PC-9 (cell line): ENCODE measurements at regions not wholly inside any gene's neighbourhood (a gene's known extent, or its start where the extent isn't known, plus 50 kb on each side); places are given as distances from the start of the nearest gene placed in this dataset.

ENCODE experiments used
- BruUV-seq: library from RNA; stranded (reverse); fragments of 400-500 nt; replicated peaks from 2 replicates; lab custom pipeline; 2021; lab: Mats Ljungman, UMichigan
- CTCF ChIA-PET: fragments of 300-600 bp; sonication (Branson Sonifier 250); formaldehyde crosslinking; loops from one replicate; lab custom pipeline; 2022; ENCODE audit warnings: antibody characterized with exemption; lab: Charles Lee
- POLR2A ChIA-PET: fragments of 300-600 bp; sonication (Branson Sonifier 250); formaldehyde crosslinking; loops from one replicate; lab custom pipeline; 2022; ENCODE audit warnings: antibody characterized with exemption; ENCODE audit not compliant: unreplicated experiment; lab: Charles Lee
- DNase-seq, 2 experiments: peaks; one replicate each; pipeline versions ENCODE4 v3.0.0 to v3.0.0-alpha.2; 2015 to 2022; ENCODE audit warnings: mixed read lengths in 1 of 2
- H2AFZ ChIP-seq: fragments of 200-600 bp; sonication (generic); 2 replicates; pipeline ENCODE4 v1.8.1; 2017; ENCODE audit warnings: antibody characterized with exemption
- H3F3A ChIP-seq: fragments of 200-600 bp; sonication (generic); 2 replicates; pipeline ENCODE4 v1.8.1; 2017; ENCODE audit warnings: antibody characterized with exemption, mild to moderate bottlenecking, low read depth; ENCODE audit not compliant: insufficient read depth
- H3K27ac ChIP-seq: fragments of 200-600 bp; sonication (generic); 2 replicates; pipeline ENCODE4 v1.6.1; 2016; ENCODE audit warnings: mixed run types
- H3K27me3 ChIP-seq: fragments of 200-600 bp; sonication (generic); 2 replicates; pipeline ENCODE4 v1.6.1; 2016; ENCODE audit warnings: low read depth, mixed run types; ENCODE audit not compliant: insufficient read depth
- H3K36me3 ChIP-seq: fragments of 200-600 bp; sonication (generic); 2 replicates; pipeline ENCODE4 v1.6.1; 2016; ENCODE audit warnings: low read depth, mixed run types
- H3K4me1 ChIP-seq: fragments of 200-600 bp; sonication (generic); replicated peaks from 2 replicates; pipeline ENCODE4 v1.6.1; 2016; ENCODE audit warnings: mixed run types; ENCODE audit not compliant: insufficient read depth
- H3K4me2 ChIP-seq: fragments of 200-600 bp; sonication (generic); 2 replicates; pipeline ENCODE4 v1.6.1; 2017; ENCODE audit warnings: mixed run types
- H3K4me3 ChIP-seq: fragments of 200-600 bp; sonication (generic); 2 replicates; pipeline ENCODE4 v1.6.1; 2016; ENCODE audit warnings: mixed run types
- H3K79me2 ChIP-seq: fragments of 200-600 bp; sonication (generic); 2 replicates; pipeline ENCODE4 v1.6.1; 2017; ENCODE audit warnings: low read depth, mixed run types
- H3K9me2 ChIP-seq: fragments of 200-600 bp; sonication (generic); 2 replicates; pipeline ENCODE4 v1.8.1; 2017; ENCODE audit warnings: mild to moderate bottlenecking; ENCODE audit not compliant: insufficient read depth
- H3K9me3 ChIP-seq: fragments of 200-600 bp; sonication (generic); 2 replicates; pipeline ENCODE4 v1.8.1; 2016; ENCODE audit warnings: low read depth; ENCODE audit not compliant: insufficient read depth
- H4K20me1 ChIP-seq: fragments of 200-600 bp; sonication (generic); 2 replicates; pipeline ENCODE4 v1.8.1; 2017; ENCODE audit not compliant: insufficient read depth
- CTCF ChIP-seq: fragments of 200-600 bp; sonication (generic); conservative IDR thresholded peaks from 2 replicates; pipeline ENCODE4 v1.6.1; 2017; ENCODE audit warnings: mixed run types, antibody characterized with exemption, mild to moderate bottlenecking, moderate library complexity
- EZH2 ChIP-seq: fragments of 200-600 bp; sonication (generic); IDR thresholded peaks from 2 replicates; pipeline ENCODE4 v1.8.0; 2017; ENCODE audit warnings: antibody characterized with exemption, low read depth
- intact Hi-C: fragments of 100-400 bp; cut with micrococcal nuclease; formaldehyde crosslinking; loops from one replicate; pipeline ENCODE4 v1.10.0; 2022; ENCODE audit not compliant: unreplicated experiment

- intact Hi-C loops = no loop called here
Measured at GRCh38 chr22:22130953-22131608, 113.5 kb upstream of the VPREB1 start.

GRCh38 chr22:22129387-22129786 is 115.2 kb upstream of the VPREB1 start:
- Histone ChIP-seq H2AFZ (no peak overlapping the region), H3K4me2 (no peak overlapping the region), H3F3A (no peaks in the 10 kb centered on the region), H3K4me3 (no peak overlapping the region), H3K27me3 (peaks cover 15% of the 10 kb centered on the region), H3K9me2 (no peaks in the 10 kb centered on the region), H3K4me1 (no peaks in the 10 kb centered on the region), H3K36me3 (no peaks in the 10 kb centered on the region), H3K79me2 (no peaks in the 10 kb centered on the region), H3K9me3 (no peaks in the 10 kb centered on the region), H4K20me1 (no peaks in the 10 kb centered on the region), H3K27ac (no peak overlapping the region)
- BruUV-seq = no TSS peak
- no peak for DNase-seq
- ChIA-PET POLR2A (no interaction called here), CTCF (no interaction called here)
- TF ChIP-seq EZH2 (no peak), CTCF (no peak)
- intact Hi-C loops = no loop called here

More at GRCh38 chr22:22130953-22131608, 113.5 kb upstream of the VPREB1 start:
- no peak overlapping the region for H3K4me3 ChIP-seq
- H3K27me3 ChIP-seq = peaks cover 17% of the 10 kb centered on the region
- no peaks in the 10 kb centered on the region for H3K79me2 ChIP-seq
- DNase-seq = no peak
- no peak overlapping the region for H2AFZ ChIP-seq
- no peak overlapping the region for H3K27ac ChIP-seq
- TF ChIP-seq CTCF = no peak
- H3K36me3 ChIP-seq = no peaks in the 10 kb centered on the region
- H3K9me3 ChIP-seq = no peaks in the 10 kb centered on the region
- H3K4me2 ChIP-seq = no peak overlapping the region
- no TSS peak for BruUV-seq
- POLR2A ChIA-PET = no interaction called here
- CTCF ChIA-PET = interaction anchor here (0.7 kb wide), 1 partner anchor 30 kb away, joined by 6 read pairs; no protein-coding TSS in a partner anchor
- no peaks in the 10 kb centered on the region for H4K20me1 ChIP-seq
- H3K4me1 ChIP-seq = no peaks in the 10 kb centered on the region
- H3F3A ChIP-seq = no peaks in the 10 kb centered on the region
- H3K9me2 ChIP-seq = no peaks in the 10 kb centered on the region

GRCh38 chr22:22128440-22128839 is 116.1 kb upstream of the VPREB1 start:
- no peak overlapping the region for H2AFZ ChIP-seq
- peaks cover 15% of the 10 kb centered on the region for H3K27me3 ChIP-seq
- no peaks in the 10 kb centered on the region for H3K9me3 ChIP-seq
- H3K4me1 ChIP-seq = no peaks in the 10 kb centered on the region
- H3F3A ChIP-seq = no peaks in the 10 kb centered on the region
- H3K4me2 ChIP-seq = no peak overlapping the region
- ChIA-PET CTCF (no interaction called here), POLR2A (no interaction called here)
- no peaks in the 10 kb centered on the region for H3K9me2 ChIP-seq
- no peak for DNase-seq
- intact Hi-C loops = no loop called here
- no peak overlapping the region for H3K27ac ChIP-seq
- TF ChIP-seq EZH2 (no peak), CTCF (no peak)
- H4K20me1 ChIP-seq = no peaks in the 10 kb centered on the region
- no peaks in the 10 kb centered on the region for H3K79me2 ChIP-seq
- H3K4me3 ChIP-seq = no peak overlapping the region
- no peaks in the 10 kb centered on the region for H3K36me3 ChIP-seq
- no TSS peak for BruUV-seq
